ENCODE measurements at regions not wholly inside any gene's neighbourhood (a gene's known extent, or its start where the extent isn't known, plus 50 kb on each side); places are given as distances from the start of the nearest gene placed in this dataset.

- ChIA-PET CTCF (interaction anchor here (0.6 to 1.4 kb wide), 3 partner anchors 14 to 1114 kb away, joined by 3 to 5 read pairs (median 5); no protein-coding TSS in a partner anchor), POLR2A (ENCODE audit: low non-redundant PET) (no interaction called here)
- intact Hi-C loops (cut with micrococcal nuclease; ENCODE audit: unreplicated experiment), result loop anchor here (2.0 to 10.0 kb wide), 2 partner anchors 1114 to 1370 kb away; no protein-coding TSS in a partner anchor
Measured at GRCh38 chr2:198375083-198375410, 570.7 kb downstream of the PLCL1 start.

GRCh38 chr2:198374375-198375082 is 570.1 kb downstream of the PLCL1 start:
- Histone ChIP-seq H3K27me3 (replicated peaks; ENCODE audit: insufficient read depth, low read depth, low read length, poor library complexity) (no peaks in the 10 kb centered on the region), H3K27ac (ENCODE audit: low read depth, low read length, poor library complexity, severe bottlenecking) (no peak overlapping the region), H3K4me3 (ENCODE audit: low read depth, low read length, poor library complexity, severe bottlenecking) (no peak overlapping the region), H3K9me3 (ENCODE audit: low read depth, low read length, poor library complexity, severe bottlenecking) (no peaks in the 10 kb centered on the region), H3K4me1 (ENCODE audit: insufficient read depth, low read length, poor library complexity, severe bottlenecking) (no peaks in the 10 kb centered on the region), H3K36me3 (ENCODE audit: insufficient read depth, low read length, poor library complexity, severe bottlenecking) (no peaks in the 10 kb centered on the region)
- intact Hi-C loops (cut with micrococcal nuclease; ENCODE audit: unreplicated experiment), result loop anchor here (2.0 to 10.0 kb wide), 2 partner anchors 1114 to 1370 kb away; no protein-coding TSS in a partner anchor
- TF ChIP-seq CTCF (conservative IDR thresholded peaks at IDR 0.05; ENCODE audit: low read depth, low read length) (peak; percentile 87), EZH2 (IDR thresholded peaks at IDR 0.05; ENCODE audit: borderline replicate concordance, low read depth, low read length, poor library complexity, severe bottlenecking) (no peak)
- ChIA-PET POLR2A (ENCODE audit: low non-redundant PET) (no interaction called here), CTCF (interaction anchor here (0.6 to 1.4 kb wide), 3 partner anchors 14 to 1114 kb away, joined by 3 to 5 read pairs (median 5); no protein-coding TSS in a partner anchor)
- DNase-seq (ENCODE audit: low spot score), result peak; percentile 67
- no TSS peak for BruUV-seq (replicated peaks)

More at GRCh38 chr2:198375083-198375410, 570.7 kb downstream of the PLCL1 start:
- Histone ChIP-seq H3K4me3 (ENCODE audit: low read depth, low read length, poor library complexity, severe bottlenecking) (no peak overlapping the region), H3K4me1 (ENCODE audit: insufficient read depth, low read length, poor library complexity, severe bottlenecking) (no peaks in the 10 kb centered on the region), H3K27me3 (replicated peaks; ENCODE audit: insufficient read depth, low read depth, low read length, poor library complexity) (no peaks in the 10 kb centered on the region), H3K9me3 (ENCODE audit: low read depth, low read length, poor library complexity, severe bottlenecking) (no peaks in the 10 kb centered on the region), H3K36me3 (ENCODE audit: insufficient read depth, low read length, poor library complexity, severe bottlenecking) (no peaks in the 10 kb centered on the region), H3K27ac (ENCODE audit: low read depth, low read length, poor library complexity, severe bottlenecking) (no peak overlapping the region)
- BruUV-seq (replicated peaks), result no TSS peak
- TF ChIP-seq EZH2 (IDR thresholded peaks at IDR 0.05; ENCODE audit: borderline replicate concordance, low read depth, low read length, poor library complexity, severe bottlenecking) (no peak), CTCF (conservative IDR thresholded peaks at IDR 0.05; ENCODE audit: low read depth, low read length) (no peak)
- DNase-seq (ENCODE audit: low spot score), result no peak

- POLR2A ChIA-PET (ENCODE audit: low non-redundant PET), result no interaction called here
- no TSS peak for BruUV-seq (replicated peaks)
- intact Hi-C loops (cut with micrococcal nuclease; ENCODE audit: unreplicated experiment), result loop anchor here (10.0 kb wide), 1 partner anchor 1373 kb away; no protein-coding TSS in a partner anchor
- CTCF ChIA-PET, result no interaction called here
- Histone ChIP-seq H3K36me3 (ENCODE audit: insufficient read depth, low read length, poor library complexity, severe bottlenecking) (no peaks in the 10 kb centered on the region), H3K4me1 (ENCODE audit: insufficient read depth, low read length, poor library complexity, severe bottlenecking) (no peaks in the 10 kb centered on the region), H3K9me3 (ENCODE audit: low read depth, low read length, poor library complexity, severe bottlenecking) (no peaks in the 10 kb centered on the region), H3K27me3 (replicated peaks; ENCODE audit: insufficient read depth, low read depth, low read length, poor library complexity) (no peaks in the 10 kb centered on the region), H3K27ac (ENCODE audit: low read depth, low read length, poor library complexity, severe bottlenecking) (no peak overlapping the region), H3K4me3 (ENCODE audit: low read depth, low read length, poor library complexity, severe bottlenecking) (no peak overlapping the region)
- DNase-seq (ENCODE audit: low spot score), result no peak
- TF ChIP-seq CTCF (conservative IDR thresholded peaks at IDR 0.05; ENCODE audit: low read depth, low read length), result no peak
- no peak for TF ChIP-seq EZH2 (IDR thresholded peaks at IDR 0.05; ENCODE audit: borderline replicate concordance, low read depth, low read length, poor library complexity, severe bottlenecking)
Measured at GRCh38 chr2:198371921-198372543, 567.6 kb downstream of the PLCL1 start.

Measured in A673 (cell line).